ACC112 (cell line): ENCODE measurements at regions not wholly inside any gene's neighbourhood (a gene's known extent, or its start where the extent isn't known, plus 50 kb on each side); places are given as distances from the start of the nearest gene placed in this dataset.

Experiments used
- H2AFZ ChIP-seq: fragments of 200-600 bp; sonication (generic); one replicate; pipeline ENCODE4 v1.6.0; 2017; ENCODE audit warnings: antibody characterized with exemption, low read length; ENCODE audit not compliant: unreplicated experiment
- H3K27ac ChIP-seq: fragments of 200-600 bp; sonication (generic); 2 replicates; pipeline ENCODE4 v1.5.1; 2014; ENCODE audit warnings: low read depth, mild to moderate bottlenecking, antibody characterized with exemption, low read length, moderate library complexity
- H3K27me3 ChIP-seq: fragments of 200-600 bp; sonication (generic); 2 replicates; pipeline ENCODE4 v1.6.1; 2014; ENCODE audit warnings: mild to moderate bottlenecking, antibody characterized with exemption, low read length, moderate library complexity, mixed read lengths; ENCODE audit not compliant: insufficient read depth
- H3K36me3 ChIP-seq: fragments of 200-600 bp; sonication (generic); 2 replicates; pipeline ENCODE4 v1.6.1; 2016; ENCODE audit warnings: mild to moderate bottlenecking, antibody characterized with exemption, low read length, moderate library complexity, mixed read lengths; ENCODE audit not compliant: insufficient read depth
- H3K4me1 ChIP-seq: fragments of 200-600 bp; sonication (generic); one replicate; pipeline ENCODE4 v1.6.1; 2016; ENCODE audit warnings: low read length, mixed read lengths; ENCODE audit not compliant: insufficient read depth, unreplicated experiment, control insufficient read depth
- H3K4me3 ChIP-seq: fragments of 200-600 bp; sonication (generic); 2 replicates; pipeline ENCODE4 v1.5.1; 2014; ENCODE audit warnings: mild to moderate bottlenecking, low read depth, low read length
- H3K79me2 ChIP-seq: fragments of 200-600 bp; sonication (generic); one replicate; pipeline ENCODE4 v1.6.0; 2016; ENCODE audit warnings: low read length; ENCODE audit not compliant: control insufficient read depth, unreplicated experiment, insufficient read depth

DNA sequence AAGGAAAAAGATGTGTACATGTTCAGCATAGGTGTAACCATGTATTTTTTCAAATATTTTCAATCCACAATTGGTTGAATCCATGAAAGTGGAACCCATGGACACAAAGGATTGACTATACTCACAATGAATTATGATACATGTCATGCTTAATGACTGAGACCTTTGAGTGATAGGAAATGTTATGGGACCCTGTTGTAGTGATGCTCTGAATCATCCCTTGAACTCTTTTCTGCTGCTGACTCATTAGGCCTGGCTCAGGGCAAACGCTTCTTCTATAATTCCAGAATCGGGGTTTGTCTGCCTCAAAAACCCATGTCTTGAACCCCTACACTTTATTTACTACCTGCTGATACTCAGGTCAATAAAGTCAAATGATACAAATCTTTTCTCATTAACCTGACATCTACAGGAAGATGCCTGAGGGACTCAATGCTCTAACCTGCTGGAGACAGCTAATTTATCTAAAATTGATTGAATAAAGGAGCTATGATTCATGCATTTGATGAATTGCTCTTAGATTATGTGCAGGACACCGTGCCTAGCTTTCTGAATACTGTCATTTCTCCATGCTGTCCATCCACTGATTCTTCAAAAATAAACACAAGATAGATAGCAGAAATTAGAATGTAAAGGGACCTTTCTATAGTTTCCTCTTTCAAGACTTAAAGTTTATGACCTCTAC, 260.1 kb downstream of the PRELID2 start:
- H3K27me3 ChIP-seq, result no peaks in the 10 kb centered on the region
- H3K27ac ChIP-seq, result no peak overlapping the region
- no peak overlapping the region for H3K4me3 ChIP-seq
- no peaks in the 10 kb centered on the region for H3K79me2 ChIP-seq
- no peak overlapping the region for H2AFZ ChIP-seq
- H3K4me1 ChIP-seq, result peaks cover 5% of the 10 kb centered on the region
- no peaks in the 10 kb centered on the region for H3K36me3 ChIP-seq

DNA sequence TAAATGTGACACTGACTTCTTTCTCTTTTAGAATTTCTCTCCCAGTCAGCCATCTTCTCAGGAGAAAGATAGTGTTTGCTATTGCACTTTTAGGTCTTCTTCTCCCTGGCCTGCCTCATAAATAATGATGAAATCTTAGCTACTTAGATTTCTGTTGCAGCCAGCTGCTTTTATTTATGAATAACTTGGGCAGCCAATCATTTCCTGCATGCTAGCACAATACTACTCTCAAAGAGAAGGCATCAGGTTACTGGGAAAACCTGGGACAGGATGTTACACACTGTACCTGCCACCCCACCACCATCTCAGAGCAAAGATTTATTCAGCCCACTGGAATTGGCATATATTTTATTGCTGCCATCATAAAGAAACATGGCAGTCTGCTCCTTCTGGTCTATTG, 266.6 kb downstream of the PRELID2 start:
- H3K79me2 ChIP-seq, result no peaks in the 10 kb centered on the region
- no peak overlapping the region for H3K27ac ChIP-seq
- H3K27me3 ChIP-seq, result no peaks in the 10 kb centered on the region
- no peak overlapping the region for H2AFZ ChIP-seq
- no peaks in the 10 kb centered on the region for H3K36me3 ChIP-seq
- H3K4me3 ChIP-seq, result no peak overlapping the region
- H3K4me1 ChIP-seq, result peaks cover 3% of the 10 kb centered on the region

DNA sequence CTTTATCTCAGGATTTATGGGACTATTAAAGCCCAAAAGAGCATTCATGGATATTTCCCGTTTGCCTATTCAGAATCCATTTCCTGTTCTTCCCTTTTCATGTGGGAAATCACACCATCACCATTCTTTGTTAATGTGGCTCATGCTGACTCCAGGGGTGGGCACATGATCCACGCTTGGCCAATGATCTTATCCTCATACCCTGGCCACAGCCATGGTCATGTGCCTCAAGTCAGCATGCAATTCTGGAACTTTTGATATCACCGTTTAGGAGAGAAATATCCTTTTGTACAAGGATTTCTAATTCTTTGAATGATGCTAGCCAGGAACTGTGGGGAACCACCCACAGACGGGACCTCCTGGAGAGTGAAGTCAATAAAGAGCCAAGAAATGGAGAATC, 272.2 kb downstream of the PRELID2 start:
- H3K4me1 ChIP-seq, result no peaks in the 10 kb centered on the region
- H3K79me2 ChIP-seq, result no peaks in the 10 kb centered on the region
- H2AFZ ChIP-seq, result no peak overlapping the region
- no peaks in the 10 kb centered on the region for H3K27me3 ChIP-seq
- no peak overlapping the region for H3K4me3 ChIP-seq
- no peak overlapping the region for H3K27ac ChIP-seq
- H3K36me3 ChIP-seq, result no peaks in the 10 kb centered on the region

DNA sequence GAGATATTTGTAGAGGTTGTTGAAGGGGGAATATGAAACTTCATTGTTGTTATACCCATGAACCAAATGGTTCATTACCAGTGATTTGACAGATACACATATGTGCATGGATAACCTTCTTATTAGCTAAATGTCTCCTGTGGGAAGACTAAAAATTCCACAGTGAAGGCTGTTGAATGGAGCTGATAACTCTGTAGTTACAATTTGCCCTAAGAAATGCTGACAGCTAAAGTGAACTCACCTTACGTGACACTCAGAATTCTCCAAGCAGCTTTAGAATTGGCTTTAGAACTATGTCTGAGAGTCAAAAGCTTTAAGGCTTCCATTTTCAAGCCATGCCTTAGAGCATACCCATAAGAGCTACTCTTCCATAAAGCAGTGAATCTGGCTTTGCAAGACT, 276.9 kb downstream of the PRELID2 start:
- peaks cover 10% of the 10 kb centered on the region for H3K4me1 ChIP-seq
- no peaks in the 10 kb centered on the region for H3K36me3 ChIP-seq

DNA sequence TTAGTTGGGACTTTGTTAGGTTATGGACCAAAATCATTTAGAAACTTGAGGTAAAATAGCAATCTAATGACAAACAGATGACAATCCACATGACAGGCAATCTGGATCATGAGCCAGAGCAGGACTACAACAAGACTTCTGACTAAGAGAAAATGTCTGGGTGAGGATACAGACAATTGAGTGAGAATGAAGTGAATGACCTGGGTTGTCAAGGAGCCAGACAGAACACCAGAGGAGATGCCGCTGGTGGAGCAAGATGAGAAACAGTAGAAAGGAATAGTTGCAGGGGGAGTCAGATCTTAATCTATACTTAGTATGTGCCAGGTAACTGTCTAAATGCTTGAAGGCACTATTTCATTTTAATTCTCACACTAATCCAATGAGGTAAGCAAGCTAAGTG, 277.8 kb downstream of the PRELID2 start:
- H3K27me3 ChIP-seq, result no peaks in the 10 kb centered on the region
- H3K36me3 ChIP-seq, result no peaks in the 10 kb centered on the region
- H3K27ac ChIP-seq, result no peak overlapping the region
- H3K4me1 ChIP-seq, result peaks cover 10% of the 10 kb centered on the region
- H3K79me2 ChIP-seq, result no peaks in the 10 kb centered on the region
- H3K4me3 ChIP-seq, result no peak overlapping the region
- H2AFZ ChIP-seq, result no peak overlapping the region

More for the DNA sequence above, 276.9 kb downstream of the PRELID2 start:
- no peak overlapping the region for H2AFZ ChIP-seq
- H3K27me3 ChIP-seq, result no peaks in the 10 kb centered on the region
- no peak overlapping the region for H3K4me3 ChIP-seq
- no peaks in the 10 kb centered on the region for H3K79me2 ChIP-seq
- H3K27ac ChIP-seq, result no peak overlapping the region

DNA sequence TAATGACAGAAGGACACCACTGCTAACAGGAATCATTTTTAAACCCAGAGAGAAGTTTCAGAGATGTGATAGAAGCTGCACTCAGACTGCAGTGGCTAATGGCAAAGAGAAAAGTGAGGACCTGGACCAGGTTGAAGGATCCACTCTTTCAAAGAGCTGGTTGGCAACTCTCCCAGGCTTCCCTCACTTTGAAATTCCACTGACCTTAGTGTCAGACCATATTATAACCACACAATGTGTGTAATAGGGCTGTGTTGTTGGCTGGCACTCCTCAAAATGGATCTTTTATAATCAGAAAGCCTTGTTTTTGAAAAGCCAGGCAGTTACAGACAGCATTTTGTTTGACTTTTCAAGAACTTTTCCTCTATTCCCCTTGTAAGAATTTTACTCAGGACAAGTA, 280.7 kb downstream of the PRELID2 start:
- Histone ChIP-seq H3K79me2 (no peaks in the 10 kb centered on the region), H2AFZ (peak overlapping the region; percentile 73), H3K4me1 (peaks cover 10% of the 10 kb centered on the region), H3K4me3 (no peak overlapping the region), H3K36me3 (no peaks in the 10 kb centered on the region), H3K27ac (no peak overlapping the region), H3K27me3 (no peaks in the 10 kb centered on the region)

DNA sequence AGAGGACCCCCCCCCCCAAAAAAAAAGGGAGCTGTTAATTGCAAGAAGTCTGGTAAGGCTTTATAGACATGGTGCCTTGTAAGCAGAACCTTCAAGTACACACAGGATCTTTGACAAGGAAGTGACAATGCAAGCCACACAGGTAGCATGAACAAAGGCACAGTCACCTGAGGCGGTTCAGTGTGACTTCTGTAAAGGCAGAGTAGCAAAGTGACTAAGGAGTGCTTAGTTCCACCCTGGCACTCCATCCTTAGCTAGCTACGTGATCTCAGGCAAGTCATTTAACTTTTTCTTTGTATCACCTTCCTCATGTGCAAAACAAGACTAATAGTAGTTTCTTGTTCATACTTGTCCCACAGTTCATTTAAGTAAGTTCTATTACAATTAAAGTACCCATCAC, 282.0 kb downstream of the PRELID2 start:
- Histone ChIP-seq H3K4me1 (peaks cover 10% of the 10 kb centered on the region), H2AFZ (no peak overlapping the region), H3K27ac (no peak overlapping the region), H3K27me3 (no peaks in the 10 kb centered on the region), H3K79me2 (no peaks in the 10 kb centered on the region), H3K4me3 (no peak overlapping the region), H3K36me3 (no peaks in the 10 kb centered on the region)

DNA sequence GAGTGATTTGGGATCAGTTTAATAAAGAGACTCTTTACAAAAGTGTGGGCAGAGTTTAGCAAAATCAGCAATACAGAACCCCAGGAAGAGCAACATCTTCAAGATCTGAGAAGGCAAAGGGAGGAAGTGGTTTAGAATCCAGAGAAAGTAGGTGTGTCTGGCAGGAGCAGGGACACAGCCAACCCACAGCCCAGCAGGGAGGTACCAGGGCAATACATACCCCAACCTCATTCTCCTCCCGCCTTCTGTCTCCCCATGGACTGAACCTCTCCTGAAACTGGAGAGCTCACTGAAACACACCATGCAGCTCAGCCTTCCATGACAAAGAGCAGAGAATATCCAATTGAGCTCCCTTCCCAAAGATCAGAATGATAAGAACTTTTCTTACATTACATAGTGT, 283.4 kb downstream of the PRELID2 start:
- Histone ChIP-seq H2AFZ (no peak overlapping the region), H3K36me3 (no peaks in the 10 kb centered on the region), H3K27me3 (no peaks in the 10 kb centered on the region), H3K4me3 (no peak overlapping the region), H3K27ac (no peak overlapping the region), H3K4me1 (peaks cover 10% of the 10 kb centered on the region), H3K79me2 (no peaks in the 10 kb centered on the region)

DNA sequence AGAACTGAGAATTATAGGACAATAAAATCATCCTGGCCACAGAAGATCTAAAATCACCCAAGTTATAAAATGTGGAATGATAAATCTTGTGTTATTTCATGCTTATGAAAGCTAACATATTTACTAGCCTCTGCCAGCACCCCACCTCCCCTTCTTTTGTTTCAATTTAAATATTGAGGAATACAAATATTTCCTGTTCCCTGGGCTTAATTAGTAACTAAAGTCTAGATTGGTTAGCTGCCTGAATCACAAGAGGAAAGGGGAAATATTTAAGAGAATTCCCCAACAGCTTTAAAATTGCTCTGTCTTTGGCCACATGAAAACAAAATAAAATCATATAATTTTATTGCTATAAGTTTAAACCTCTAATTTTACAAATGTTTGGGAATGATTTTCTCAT, 287.0 kb downstream of the PRELID2 start:
- no peak overlapping the region for H3K27ac ChIP-seq
- H3K79me2 ChIP-seq, result no peaks in the 10 kb centered on the region
- no peaks in the 10 kb centered on the region for H3K4me1 ChIP-seq
- no peak overlapping the region for H2AFZ ChIP-seq
- no peaks in the 10 kb centered on the region for H3K27me3 ChIP-seq
- H3K36me3 ChIP-seq, result no peaks in the 10 kb centered on the region
- no peak overlapping the region for H3K4me3 ChIP-seq

DNA sequence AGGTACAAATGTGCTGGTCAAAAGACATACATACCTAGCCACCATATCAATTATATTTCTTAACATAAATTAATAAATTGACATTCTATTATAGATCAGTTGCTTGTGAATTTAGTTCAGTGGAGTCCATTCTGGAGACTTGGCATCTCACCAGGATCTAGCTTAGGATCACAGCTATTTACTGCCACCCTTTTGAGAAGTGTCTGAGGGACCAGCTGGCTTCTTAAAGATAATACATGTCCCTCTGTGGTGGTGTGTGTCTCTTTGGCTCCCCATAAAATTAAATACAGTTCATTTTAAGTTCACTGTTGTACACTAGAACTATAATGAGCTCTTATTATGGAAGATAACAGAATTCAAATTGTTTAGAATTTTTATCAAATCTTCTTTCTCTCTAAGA, 290.7 kb downstream of the PRELID2 start:
- no peaks in the 10 kb centered on the region for H3K79me2 ChIP-seq
- no peak overlapping the region for H2AFZ ChIP-seq
- H3K4me1 ChIP-seq, result peaks cover 10% of the 10 kb centered on the region
- no peak overlapping the region for H3K4me3 ChIP-seq
- H3K27ac ChIP-seq, result no peak overlapping the region
- H3K36me3 ChIP-seq, result no peaks in the 10 kb centered on the region
- H3K27me3 ChIP-seq, result no peaks in the 10 kb centered on the region

DNA sequence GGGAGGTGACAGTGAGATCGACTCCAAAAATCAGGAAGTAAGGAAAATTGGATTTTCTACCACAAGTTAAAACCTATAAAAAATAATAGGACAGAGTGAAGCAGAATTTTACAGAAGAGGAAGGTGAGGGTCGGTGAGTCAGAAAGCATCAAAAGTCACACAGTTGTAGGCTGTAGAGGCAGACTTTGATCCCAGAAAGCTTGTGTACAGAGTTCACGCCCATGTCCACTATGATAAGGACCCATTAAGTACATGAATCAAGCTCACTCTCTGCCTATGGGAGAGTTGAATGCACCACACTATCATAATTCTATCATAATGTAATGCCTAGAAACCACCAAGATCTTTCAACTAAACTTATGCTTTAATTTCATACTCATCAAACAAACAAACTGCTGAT, 291.2 kb downstream of the PRELID2 start:
- peaks cover 10% of the 10 kb centered on the region for H3K4me1 ChIP-seq
- no peaks in the 10 kb centered on the region for H3K36me3 ChIP-seq
- no peak overlapping the region for H3K4me3 ChIP-seq
- no peak overlapping the region for H3K27ac ChIP-seq
- H2AFZ ChIP-seq, result no peak overlapping the region
- no peaks in the 10 kb centered on the region for H3K27me3 ChIP-seq
- H3K79me2 ChIP-seq, result no peaks in the 10 kb centered on the region
